ENCODE measurements at regions not wholly inside any gene's neighbourhood (a gene's known extent, or its start where the extent isn't known, plus 50 kb on each side); places are given as distances from the start of the nearest gene placed in this dataset.

DNA sequence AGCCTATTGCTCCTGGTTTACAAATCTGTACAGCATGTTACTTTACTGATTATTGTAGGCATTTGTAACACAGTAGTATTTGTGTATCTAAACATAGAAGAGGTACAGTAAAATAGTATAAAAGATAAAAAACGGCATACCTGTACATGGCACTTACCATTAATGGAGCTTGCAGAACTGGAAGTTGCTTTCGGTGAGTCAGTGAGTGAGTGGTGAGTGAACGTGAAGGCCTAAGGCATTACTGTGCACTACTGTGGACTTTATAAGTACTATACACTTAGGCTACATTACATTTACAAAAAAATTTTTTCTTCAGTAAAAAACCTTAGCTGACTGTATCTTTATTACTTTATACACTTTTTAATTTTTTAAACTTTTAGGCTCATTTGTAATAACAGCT, 90.9 kb downstream of the RAP2B start:
- TF ChIP-seq, protein P1, sequence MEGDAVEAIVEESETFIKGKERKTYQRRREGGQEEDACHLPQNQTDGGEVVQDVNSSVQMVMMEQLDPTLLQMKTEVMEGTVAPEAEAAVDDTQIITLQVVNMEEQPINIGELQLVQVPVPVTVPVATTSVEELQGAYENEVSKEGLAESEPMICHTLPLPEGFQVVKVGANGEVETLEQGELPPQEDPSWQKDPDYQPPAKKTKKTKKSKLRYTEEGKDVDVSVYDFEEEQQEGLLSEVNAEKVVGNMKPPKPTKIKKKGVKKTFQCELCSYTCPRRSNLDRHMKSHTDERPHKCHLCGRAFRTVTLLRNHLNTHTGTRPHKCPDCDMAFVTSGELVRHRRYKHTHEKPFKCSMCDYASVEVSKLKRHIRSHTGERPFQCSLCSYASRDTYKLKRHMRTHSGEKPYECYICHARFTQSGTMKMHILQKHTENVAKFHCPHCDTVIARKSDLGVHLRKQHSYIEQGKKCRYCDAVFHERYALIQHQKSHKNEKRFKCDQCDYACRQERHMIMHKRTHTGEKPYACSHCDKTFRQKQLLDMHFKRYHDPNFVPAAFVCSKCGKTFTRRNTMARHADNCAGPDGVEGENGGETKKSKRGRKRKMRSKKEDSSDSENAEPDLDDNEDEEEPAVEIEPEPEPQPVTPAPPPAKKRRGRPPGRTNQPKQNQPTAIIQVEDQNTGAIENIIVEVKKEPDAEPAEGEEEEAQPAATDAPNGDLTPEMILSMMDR (IDR thresholded peaks at IDR 0.05): no peak
- TF ChIP-seq POLR2AphosphoS5 (IDR thresholded peaks at IDR 0.05): no peak
